ENCODE measurements at regions not wholly inside any gene's neighbourhood (a gene's known extent, or its start where the extent isn't known, plus 50 kb on each side); places are given as distances from the start of the nearest gene placed in this dataset.

DNA sequence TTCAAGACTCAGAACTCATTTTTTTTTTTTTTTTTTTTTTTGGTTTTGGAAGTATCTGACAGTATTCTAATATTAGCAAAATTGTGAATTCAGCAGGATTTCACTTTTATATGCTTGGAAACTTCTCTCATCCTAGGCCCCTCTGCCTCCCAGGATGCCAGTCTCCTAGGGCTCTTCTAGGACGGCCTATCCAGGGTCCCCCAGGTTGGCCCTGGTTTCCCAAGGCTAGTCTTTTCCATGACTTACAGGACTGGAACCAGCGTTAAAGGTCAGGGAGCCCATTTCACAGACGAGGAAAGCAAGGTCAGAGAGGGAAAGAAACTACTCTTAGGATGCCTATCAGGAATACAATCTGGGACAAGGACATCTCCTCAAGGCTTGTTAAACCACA, 412.5 kb downstream of the PTPRU start:
- H3K4me3 ChIP-seq (ENCODE audit: control insufficient read depth, low read depth, low read length): no peak overlapping the region
- DNase-seq (ENCODE audit: low read depth): no peak
- TF ChIP-seq, protein P1, sequence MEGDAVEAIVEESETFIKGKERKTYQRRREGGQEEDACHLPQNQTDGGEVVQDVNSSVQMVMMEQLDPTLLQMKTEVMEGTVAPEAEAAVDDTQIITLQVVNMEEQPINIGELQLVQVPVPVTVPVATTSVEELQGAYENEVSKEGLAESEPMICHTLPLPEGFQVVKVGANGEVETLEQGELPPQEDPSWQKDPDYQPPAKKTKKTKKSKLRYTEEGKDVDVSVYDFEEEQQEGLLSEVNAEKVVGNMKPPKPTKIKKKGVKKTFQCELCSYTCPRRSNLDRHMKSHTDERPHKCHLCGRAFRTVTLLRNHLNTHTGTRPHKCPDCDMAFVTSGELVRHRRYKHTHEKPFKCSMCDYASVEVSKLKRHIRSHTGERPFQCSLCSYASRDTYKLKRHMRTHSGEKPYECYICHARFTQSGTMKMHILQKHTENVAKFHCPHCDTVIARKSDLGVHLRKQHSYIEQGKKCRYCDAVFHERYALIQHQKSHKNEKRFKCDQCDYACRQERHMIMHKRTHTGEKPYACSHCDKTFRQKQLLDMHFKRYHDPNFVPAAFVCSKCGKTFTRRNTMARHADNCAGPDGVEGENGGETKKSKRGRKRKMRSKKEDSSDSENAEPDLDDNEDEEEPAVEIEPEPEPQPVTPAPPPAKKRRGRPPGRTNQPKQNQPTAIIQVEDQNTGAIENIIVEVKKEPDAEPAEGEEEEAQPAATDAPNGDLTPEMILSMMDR (IDR thresholded peaks at IDR 0.05; ENCODE audit: control insufficient read depth, insufficient read depth, low read depth, low read length, missing control alignments): no peak

DNA sequence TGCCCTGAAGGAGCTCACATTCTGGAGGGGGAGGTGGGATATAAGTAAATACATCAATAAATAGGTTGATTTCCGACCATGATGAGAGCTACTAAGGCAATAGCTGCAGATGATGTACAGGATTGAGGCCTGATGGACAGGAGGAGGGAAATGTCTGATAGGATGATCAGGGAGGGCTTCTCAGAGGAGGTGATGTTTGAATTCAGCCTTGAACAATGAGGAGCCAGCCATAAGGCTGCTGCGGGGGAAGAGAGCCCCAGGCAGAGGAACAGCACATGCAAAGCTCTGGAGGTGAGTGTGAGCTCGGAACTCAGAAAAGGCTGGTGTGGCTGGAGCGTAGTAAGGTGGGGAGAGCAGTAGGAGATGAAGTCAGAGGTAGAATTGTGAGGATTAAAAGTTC, 411.7 kb downstream of the PTPRU start:
- TF ChIP-seq, protein P1 (IDR thresholded peaks at IDR 0.05; ENCODE audit: control insufficient read depth, insufficient read depth, low read depth, low read length, missing control alignments): no peak
- H3K4me3 ChIP-seq (ENCODE audit: control insufficient read depth, low read depth, low read length): no peak overlapping the region

DNA sequence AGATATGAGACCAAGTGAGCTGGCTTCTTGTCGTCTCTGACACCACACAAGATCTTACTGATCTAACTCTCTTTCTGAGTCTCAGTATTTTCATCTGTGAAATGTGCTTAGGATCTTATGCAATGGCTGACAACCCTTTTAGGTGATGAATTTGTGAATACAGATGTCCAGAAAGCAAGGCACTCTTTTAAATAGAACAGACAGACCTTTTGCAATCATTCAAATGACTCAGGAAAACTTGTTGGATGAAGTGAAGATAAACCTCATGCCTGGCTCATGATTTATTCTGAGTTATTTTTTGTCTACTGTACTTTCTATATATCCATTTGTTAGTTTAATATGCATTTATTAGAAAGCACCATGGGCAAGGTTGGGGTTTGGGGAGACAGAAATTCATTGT, 411.3 kb downstream of the PTPRU start:
- H3K4me3 ChIP-seq (ENCODE audit: control insufficient read depth, low read depth, low read length): no peak overlapping the region
- DNase-seq (ENCODE audit: low read depth): no peak
- TF ChIP-seq, protein P1 (IDR thresholded peaks at IDR 0.05; ENCODE audit: control insufficient read depth, insufficient read depth, low read depth, low read length, missing control alignments): no peak

More for the DNA sequence above, 411.7 kb downstream of the PTPRU start:
- DNase-seq (ENCODE audit: low read depth): no peak

DNA sequence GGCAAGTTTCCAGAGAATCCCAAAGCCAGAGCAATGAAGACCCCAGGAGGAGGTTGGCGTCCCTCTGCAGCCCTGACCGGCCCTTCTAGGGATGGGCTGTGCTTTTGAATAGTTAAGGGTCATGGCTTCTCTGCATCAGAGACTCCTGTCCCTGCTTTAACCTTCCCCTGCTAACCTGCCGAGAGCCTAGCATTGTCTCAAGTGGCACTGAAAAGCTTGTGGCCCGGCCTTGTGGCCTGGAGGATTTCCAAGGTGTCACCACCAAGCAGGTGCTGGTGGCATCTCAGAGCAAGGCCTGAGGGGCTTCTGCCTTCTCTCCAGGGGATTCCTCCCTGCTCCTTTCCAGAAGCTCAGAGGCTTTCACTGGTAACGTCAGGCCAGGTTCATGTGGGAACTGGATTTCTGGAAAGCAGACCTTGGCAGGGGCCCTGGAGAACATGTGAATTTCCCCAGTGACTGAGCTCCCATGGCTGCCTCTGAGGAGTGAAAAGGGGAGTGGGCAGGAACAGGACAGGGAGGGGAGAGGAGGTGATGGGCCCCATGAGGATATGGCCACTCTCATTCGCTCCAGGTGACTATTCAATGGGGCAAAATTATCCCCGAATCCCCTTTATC, 409.9 kb downstream of the PTPRU start:
- H3K4me3 ChIP-seq (ENCODE audit: control insufficient read depth, low read depth, low read length): no peak overlapping the region
- DNase-seq (ENCODE audit: low read depth): no peak
- TF ChIP-seq, protein P1 (IDR thresholded peaks at IDR 0.05; ENCODE audit: control insufficient read depth, insufficient read depth, low read depth, low read length, missing control alignments): no peak

DNA sequence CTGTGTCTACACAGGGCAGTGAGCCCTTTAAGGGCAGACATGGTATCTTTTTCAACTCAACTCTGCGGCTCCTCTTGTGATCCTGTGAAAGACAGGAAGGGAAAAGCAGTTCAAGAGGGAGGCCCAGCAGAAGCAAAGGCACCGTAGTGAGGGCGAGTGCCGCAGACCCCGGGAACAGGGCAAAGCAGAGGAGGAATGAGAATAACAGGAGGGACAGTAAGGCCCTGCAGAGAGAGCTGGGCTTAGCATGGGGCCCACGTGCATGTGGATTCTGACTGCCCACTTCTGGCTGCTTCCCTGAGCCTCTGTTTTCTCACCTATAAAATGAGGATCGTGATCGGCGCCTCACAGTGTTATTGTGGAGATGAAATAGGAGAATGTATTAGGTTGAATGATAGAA, 409.3 kb downstream of the PTPRU start:
- TF ChIP-seq, protein P1 (IDR thresholded peaks at IDR 0.05; ENCODE audit: control insufficient read depth, insufficient read depth, low read depth, low read length, missing control alignments): no peak
- DNase-seq (ENCODE audit: low read depth): no peak
- no peak overlapping the region for H3K4me3 ChIP-seq (ENCODE audit: control insufficient read depth, low read depth, low read length)

DNA sequence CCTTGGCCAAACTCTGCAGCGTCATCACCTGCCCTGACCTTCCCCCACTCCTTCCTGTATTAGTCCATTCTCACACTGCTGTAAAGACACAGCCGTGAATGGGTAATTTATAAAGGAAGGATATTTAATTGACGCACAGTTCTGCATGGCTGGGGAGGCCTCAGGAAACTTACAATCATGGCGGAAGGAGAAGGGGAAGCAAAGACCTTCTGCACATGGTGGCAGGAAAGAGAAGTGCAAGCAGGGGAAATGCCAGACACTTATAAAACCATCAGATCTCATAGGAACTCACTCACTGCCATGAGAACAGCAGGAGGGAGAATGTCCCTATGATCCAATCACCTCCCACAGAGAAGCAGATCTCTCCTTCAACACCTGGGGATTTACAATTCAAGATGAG, 408.5 kb downstream of the PTPRU start:
- TF ChIP-seq, protein P1 (IDR thresholded peaks at IDR 0.05; ENCODE audit: control insufficient read depth, insufficient read depth, low read depth, low read length, missing control alignments): no peak
- DNase-seq (ENCODE audit: low read depth): no peak
- no peak overlapping the region for H3K4me3 ChIP-seq (ENCODE audit: control insufficient read depth, low read depth, low read length)

All from AG09309 (cell line).